Testis (tissue), 2 donors: ENCODE measurements at regions not wholly inside any gene's neighbourhood (a gene's known extent, or its start where the extent isn't known, plus 50 kb on each side); places are given as distances from the start of the nearest gene placed in this dataset.

Experiments used
- DNase-seq: peaks from one replicate; pipeline ENCODE4 v3.0.0-alpha.2; 2019
- H3K27ac ChIP-seq, 2 donors: fragments of 200-600 bp; sonication (generic); one replicate each; pipeline ENCODE4 v1.5.1; 2019
- H3K27me3 ChIP-seq: fragments of 200-600 bp; sonication (generic); one replicate; pipeline ENCODE4 v1.5.1; 2019
- H3K36me3 ChIP-seq: fragments of 200-600 bp; sonication (generic); one replicate; pipeline ENCODE4 v1.5.1; 2017; ENCODE audit warnings: low read depth; ENCODE audit errors: missing control alignments
- H3K4me1 ChIP-seq: fragments of 200-600 bp; sonication (generic); one replicate; pipeline ENCODE4 v1.5.1; 2019
- H3K4me3 ChIP-seq, 2 donors: fragments of 200-600 bp; sonication (generic); one replicate each; pipeline ENCODE4 v1.5.1; 2017 to 2019
- H3K9me3 ChIP-seq: fragments of 200-600 bp; sonication (generic); one replicate; pipeline ENCODE4 v1.5.1; 2017
- CTCF ChIP-seq, 3 experiments: fragments of 450-650 bp in 2 of 3; fragments of 200-600 bp in 1 of 3; sonication (generic) in 1 of 3; IDR thresholded peaks; one replicate each; pipeline ENCODE4 v1.5.1; 2016 to 2019; ENCODE audit warnings: antibody characterized with exemption in 3 of 3, mild to moderate bottlenecking in 2 of 3, moderate library complexity in 1 of 3
- POLR2A ChIP-seq: fragments of 450-650 bp; IDR thresholded peaks from one replicate; pipeline ENCODE4 v1.6.1; 2017; ENCODE audit warnings: antibody characterized with exemption, mild to moderate bottlenecking, moderate library complexity
- WGBS, 2 donors: methylation state at CpG; one replicate each; pipeline ENCODE4 v1.1.5; 2018; 5-methylcytosine and 5-hydroxymethylcytosine counted together
- intact Hi-C: fragments of 100-400 bp; cut with DNase I; formaldehyde crosslinking; loops from one replicate; pipeline ENCODE4 v1.15.1; 2023; ENCODE audit warnings: low total_unique reads

GRCh38 chr4:152166567-152166966, 369.3 kb downstream of the FBXW7 start:
- no peak for DNase-seq
- 29 to 31% methylated on average over 6 of the region's 6 CpGs for WGBS, 2 donors
- intact Hi-C loops: no loop called here

GRCh38 chr4:152165846-152166245, 370.0 kb downstream of the FBXW7 start:
- 70 to 71% methylated on average over 4 of the region's 4 CpGs for WGBS, 2 donors
- H3K9me3 ChIP-seq: no peaks in the 10 kb centered on the region
- no peak overlapping the region for H3K27ac ChIP-seq
- TF ChIP-seq CTCF (IDR thresholded peaks at IDR 0.05) (no peak), POLR2A (no peak)
- intact Hi-C loops: no loop called here
- H3K4me1 ChIP-seq: no peaks in the 10 kb centered on the region
- no peak for DNase-seq
- H3K27me3 ChIP-seq: no peaks in the 10 kb centered on the region
- H3K4me3 ChIP-seq: no peak overlapping the region
- no peaks in the 10 kb centered on the region for H3K36me3 ChIP-seq

More at GRCh38 chr4:152166567-152166966, 369.3 kb downstream of the FBXW7 start:
- Histone ChIP-seq H3K4me1 (no peaks in the 10 kb centered on the region), H3K4me3 (no peak overlapping the region), H3K9me3 (no peaks in the 10 kb centered on the region), H3K36me3 (no peaks in the 10 kb centered on the region), H3K27ac (no peak overlapping the region), H3K27me3 (no peaks in the 10 kb centered on the region)
- no peak for TF ChIP-seq POLR2A
- TF ChIP-seq CTCF (IDR thresholded peaks at IDR 0.05): no peak

GRCh38 chr4:152165146-152165545, 370.7 kb downstream of the FBXW7 start:
- Histone ChIP-seq H3K36me3 (no peaks in the 10 kb centered on the region), H3K9me3 (no peaks in the 10 kb centered on the region), H3K27me3 (no peaks in the 10 kb centered on the region), H3K27ac (no peak overlapping the region), H3K4me3 (no peak overlapping the region), H3K4me1 (no peaks in the 10 kb centered on the region)
- TF ChIP-seq POLR2A: no peak
- TF ChIP-seq CTCF (IDR thresholded peaks at IDR 0.05): no peak
- DNase-seq: no peak
- intact Hi-C loops: no loop called here
- WGBS, 2 donors: 34 to 62% methylated on average over 2 of the region's 2 CpGs

GRCh38 chr4:152164561-152164960, 371.3 kb downstream of the FBXW7 start:
- TF ChIP-seq POLR2A (no peak), CTCF (IDR thresholded peaks at IDR 0.05) (no peak)
- 92 to 95% methylated on average over 1 of the region's 1 CpG for WGBS, 2 donors
- Histone ChIP-seq H3K27ac (no peak overlapping the region), H3K4me3 (no peak overlapping the region), H3K9me3 (no peaks in the 10 kb centered on the region), H3K36me3 (no peaks in the 10 kb centered on the region), H3K4me1 (no peaks in the 10 kb centered on the region), H3K27me3 (no peaks in the 10 kb centered on the region)
- DNase-seq: no peak
- intact Hi-C loops: no loop called here

- H3K9me3 ChIP-seq: no peaks in the 10 kb centered on the region
- no peak for DNase-seq
- TF ChIP-seq POLR2A (no peak), CTCF (IDR thresholded peaks at IDR 0.05) (no peak)
- no peak overlapping the region for H3K27ac ChIP-seq
- WGBS, 2 donors: 63 to 71% methylated on average over 2 of the region's 2 CpGs
- no peaks in the 10 kb centered on the region for H3K36me3 ChIP-seq
- no peaks in the 10 kb centered on the region for H3K4me1 ChIP-seq
- no peaks in the 10 kb centered on the region for H3K27me3 ChIP-seq
- intact Hi-C loops: no loop called here
- H3K4me3 ChIP-seq: no peak overlapping the region
Measured at GRCh38 chr4:152162331-152162697, 373.6 kb downstream of the FBXW7 start.
